H54 (cell line): ENCODE measurements at regions not wholly inside any gene's neighbourhood (a gene's known extent, or its start where the extent isn't known, plus 50 kb on each side); places are given as distances from the start of the nearest gene placed in this dataset.

Experiments used
- DNase-seq: peaks from one replicate; pipeline ENCODE4 v3.0.0; 2011; ENCODE audit warnings: low spot score, mixed read lengths; ENCODE audit not compliant: insufficient read length
- FAIRE-seq: peaks from 3 replicates; lab custom pipeline; 2011; peaks lifted over from hg19 to GRCh38; lab: Jason Lieb, UNC
- POLR2A ChIP-seq: IDR thresholded peaks from 2 replicates; pipeline ENCODE4 v1.6.1; 2011; ENCODE audit warnings: low read depth, mild to moderate bottlenecking, low read length

GRCh38 chr4:96708766-96709165, 868.9 kb downstream of the PDHA2 start:
- no peak for FAIRE-seq
- no peak for TF ChIP-seq POLR2A
- no peak for DNase-seq

- no peak for FAIRE-seq
- DNase-seq: no peak
- no peak for TF ChIP-seq POLR2A
Observed at GRCh38 chr4:96713271-96713850, 873.5 kb downstream of the PDHA2 start.

GRCh38 chr4:96729641-96730040, 889.7 kb downstream of the PDHA2 start:
- DNase-seq (no peak), FAIRE-seq (no peak)
- no peak for TF ChIP-seq POLR2A

- no peak for DNase-seq
- no peak for TF ChIP-seq POLR2A
- FAIRE-seq: no peak
Observed at GRCh38 chr4:96730432-96730831, 890.5 kb downstream of the PDHA2 start.

GRCh38 chr4:96736352-96736889, 896.5 kb downstream of the PDHA2 start:
- no peak for TF ChIP-seq POLR2A
- FAIRE-seq (peak; percentile 81), DNase-seq (peak; percentile 5)

GRCh38 chr4:96739101-96739500, 899.2 kb downstream of the PDHA2 start:
- no peak for TF ChIP-seq POLR2A
- DNase-seq (no peak), FAIRE-seq (no peak)

GRCh38 chr4:96742332-96743014, 902.6 kb downstream of the PDHA2 start:
- FAIRE-seq (no peak), DNase-seq (no peak)
- TF ChIP-seq POLR2A: no peak

- no peak for DNase-seq
- FAIRE-seq: no peak
- TF ChIP-seq POLR2A: no peak
Observed at GRCh38 chr4:96744676-96745075, 904.8 kb downstream of the PDHA2 start.

- TF ChIP-seq POLR2A: no peak
- no peak for FAIRE-seq
- DNase-seq: no peak
Observed at GRCh38 chr4:96753216-96753615, 913.3 kb downstream of the PDHA2 start.

GRCh38 chr4:96755569-96756484, 915.9 kb downstream of the PDHA2 start:
- FAIRE-seq: no peak
- TF ChIP-seq POLR2A: no peak
- DNase-seq: no peak

- TF ChIP-seq POLR2A: no peak
- DNase-seq: no peak
- no peak for FAIRE-seq
Observed at GRCh38 chr4:96756584-96756983, 916.7 kb downstream of the PDHA2 start.

GRCh38 chr4:96763546-96763945, 923.7 kb downstream of the PDHA2 start:
- no peak for FAIRE-seq
- no peak for TF ChIP-seq POLR2A

GRCh38 chr4:96766359-96766758, 926.5 kb downstream of the PDHA2 start:
- no peak for TF ChIP-seq POLR2A
- FAIRE-seq (no peak), DNase-seq (no peak)

More at GRCh38 chr4:96763546-96763945, 923.7 kb downstream of the PDHA2 start:
- no peak for DNase-seq
